PC-9 (cell line): ENCODE measurements at regions not wholly inside any gene's neighbourhood (a gene's known extent, or its start where the extent isn't known, plus 50 kb on each side); places are given as distances from the start of the nearest gene placed in this dataset.

Source experiments
- CTCF ChIP-seq: fragments of 200-600 bp; sonication (generic); conservative IDR thresholded peaks from 2 replicates; pipeline ENCODE4 v1.6.1; 2017; ENCODE audit warnings: mixed run types, antibody characterized with exemption, mild to moderate bottlenecking, moderate library complexity
- EZH2 ChIP-seq: fragments of 200-600 bp; sonication (generic); IDR thresholded peaks from 2 replicates; pipeline ENCODE4 v1.8.0; 2017; ENCODE audit warnings: antibody characterized with exemption, low read depth

- TF ChIP-seq CTCF (no peak), EZH2 (no peak)
Measured at GRCh38 chr2:105557021-105557920, 158.4 kb upstream of the FHL2 start.
